DND-41 (cell line): ENCODE measurements at regions not wholly inside any gene's neighbourhood (a gene's known extent, or its start where the extent isn't known, plus 50 kb on each side); places are given as distances from the start of the nearest gene placed in this dataset.

Experiments used
- ATAC-seq: fragments of 200-7000 bp; cut with Tn5 transposase; 3 replicates; pipeline ENCODE4 v1.9.1; 2021; ENCODE audit warnings: low read depth; ENCODE audit not compliant: insufficient read depth
- DNase-seq: peaks from one replicate; pipeline ENCODE4 v3.0.0-alpha.2; 2020
- H2AFZ ChIP-seq: 2 replicates; pipeline ENCODE4 v1.6.0; 2012; ENCODE audit warnings: low read depth, low read length
- H3K27ac ChIP-seq: 2 replicates; pipeline ENCODE4 v1.5.1; 2012; ENCODE audit warnings: low read length, inconsistent platforms
- H3K27me3 ChIP-seq: fragments of 200-600 bp; sonication (generic); 2 replicates; pipeline ENCODE4 v1.6.0; 2012; ENCODE audit warnings: low read length, mild to moderate bottlenecking, inconsistent platforms; ENCODE audit not compliant: insufficient read depth, poor library complexity
- H3K36me3 ChIP-seq: 2 replicates; pipeline ENCODE4 v1.5.1; 2012; ENCODE audit warnings: low read length, inconsistent platforms; ENCODE audit not compliant: insufficient read depth
- H3K4me1 ChIP-seq: 2 replicates; pipeline ENCODE4 v1.5.1; 2012; ENCODE audit warnings: mild to moderate bottlenecking, low read length; ENCODE audit not compliant: insufficient read depth
- H3K4me2 ChIP-seq: 2 replicates; pipeline ENCODE4 v1.6.0; 2012; ENCODE audit warnings: mild to moderate bottlenecking, moderate library complexity, low read length, inconsistent platforms; ENCODE audit not compliant: insufficient read depth
- H3K4me3 ChIP-seq, 2 experiments: fragments of 200-600 bp in 1 of 2; shearing (Covaris generic) in 1 of 2; 2 replicates each; pipeline ENCODE4 v1.5.1; 2012 to 2016; ENCODE audit warnings: inconsistent platforms in 2 of 2, low read length in 2 of 2, mild to moderate bottlenecking in 2 of 2, low read depth in 1 of 2, moderate library complexity in 1 of 2
- H3K79me2 ChIP-seq: 2 replicates; pipeline ENCODE4 v1.6.0; 2012; ENCODE audit warnings: low read length, inconsistent platforms; ENCODE audit not compliant: insufficient read depth
- H3K9ac ChIP-seq: 2 replicates; pipeline ENCODE4 v1.6.0; 2012; ENCODE audit warnings: low read depth, mild to moderate bottlenecking, inconsistent platforms, low read length, moderate library complexity
- H3K9me3 ChIP-seq: 2 replicates; pipeline ENCODE4 v1.5.1; 2012; ENCODE audit warnings: low read length, moderate library complexity, mild to moderate bottlenecking, inconsistent platforms; ENCODE audit not compliant: insufficient read depth, severe bottlenecking
- H4K20me1 ChIP-seq: 2 replicates; pipeline ENCODE4 v1.6.0; 2012; ENCODE audit warnings: low read length; ENCODE audit not compliant: insufficient read depth
- EZH2 ChIP-seq: IDR thresholded peaks from 3 replicates; pipeline ENCODE4 v1.6.1; 2012; ENCODE audit warnings: borderline replicate concordance, low read depth, mild to moderate bottlenecking, moderate library complexity, low read length, inconsistent platforms; ENCODE audit not compliant: severe bottlenecking
- TF ChIP-seq, protein P1 (sequence below): IDR thresholded peaks from 2 replicates; pipeline ENCODE4 v1.5.1; 2012; ENCODE audit warnings: borderline replicate concordance, low read length, moderate library complexity, mild to moderate bottlenecking; ENCODE audit not compliant: poor library complexity, severe bottlenecking; ENCODE audit errors: extremely low read depth

GRCh38 chr4:188717661-188718060 lies 578.4 kb downstream of the TRIML1 start:
- Histone ChIP-seq H3K27ac (no peak overlapping the region), H4K20me1 (no peaks in the 10 kb centered on the region), H3K9me3 (peaks cover 3% of the 10 kb centered on the region), H2AFZ (no peak overlapping the region), H3K4me2 (no peak overlapping the region), H3K9ac (no peak overlapping the region), H3K27me3 (no peaks in the 10 kb centered on the region), H3K4me3 (no peak overlapping the region), H3K4me1 (no peaks in the 10 kb centered on the region), H3K36me3 (no peaks in the 10 kb centered on the region), H3K79me2 (no peaks in the 10 kb centered on the region)
- DNase-seq = no peak
- TF ChIP-seq EZH2 = no peak
- TF ChIP-seq, protein P1, sequence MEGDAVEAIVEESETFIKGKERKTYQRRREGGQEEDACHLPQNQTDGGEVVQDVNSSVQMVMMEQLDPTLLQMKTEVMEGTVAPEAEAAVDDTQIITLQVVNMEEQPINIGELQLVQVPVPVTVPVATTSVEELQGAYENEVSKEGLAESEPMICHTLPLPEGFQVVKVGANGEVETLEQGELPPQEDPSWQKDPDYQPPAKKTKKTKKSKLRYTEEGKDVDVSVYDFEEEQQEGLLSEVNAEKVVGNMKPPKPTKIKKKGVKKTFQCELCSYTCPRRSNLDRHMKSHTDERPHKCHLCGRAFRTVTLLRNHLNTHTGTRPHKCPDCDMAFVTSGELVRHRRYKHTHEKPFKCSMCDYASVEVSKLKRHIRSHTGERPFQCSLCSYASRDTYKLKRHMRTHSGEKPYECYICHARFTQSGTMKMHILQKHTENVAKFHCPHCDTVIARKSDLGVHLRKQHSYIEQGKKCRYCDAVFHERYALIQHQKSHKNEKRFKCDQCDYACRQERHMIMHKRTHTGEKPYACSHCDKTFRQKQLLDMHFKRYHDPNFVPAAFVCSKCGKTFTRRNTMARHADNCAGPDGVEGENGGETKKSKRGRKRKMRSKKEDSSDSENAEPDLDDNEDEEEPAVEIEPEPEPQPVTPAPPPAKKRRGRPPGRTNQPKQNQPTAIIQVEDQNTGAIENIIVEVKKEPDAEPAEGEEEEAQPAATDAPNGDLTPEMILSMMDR = no peak
- no peak for ATAC-seq

DNA sequence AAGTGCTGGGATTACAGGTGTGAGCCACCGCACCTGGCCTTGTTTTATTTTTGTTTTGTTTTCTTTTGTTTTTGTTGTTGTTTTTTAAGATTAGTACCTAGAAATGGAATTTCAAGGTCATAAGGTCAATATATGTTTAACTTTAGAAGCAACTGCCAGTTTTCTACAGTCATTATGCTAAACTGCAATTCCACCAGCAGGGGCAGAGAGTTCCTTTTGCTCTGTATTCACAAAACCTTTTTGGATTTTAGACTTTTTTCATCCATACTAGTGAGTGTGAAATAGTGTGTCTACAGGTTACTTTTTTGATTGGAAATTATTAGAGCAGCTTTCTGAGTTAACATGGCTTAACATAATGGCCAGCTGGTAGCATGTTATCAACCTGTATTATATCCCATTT lies 580.6 kb downstream of the TRIML1 start:
- Histone ChIP-seq H3K9me3 (peaks cover 3% of the 10 kb centered on the region), H3K79me2 (no peaks in the 10 kb centered on the region), H3K9ac (no peak overlapping the region), H2AFZ (no peak overlapping the region), H3K4me1 (no peaks in the 10 kb centered on the region), H3K27ac (no peak overlapping the region), H4K20me1 (no peaks in the 10 kb centered on the region), H3K27me3 (no peaks in the 10 kb centered on the region), H3K36me3 (no peaks in the 10 kb centered on the region), H3K4me3 (no peak overlapping the region), H3K4me2 (no peak overlapping the region)
- no peak for TF ChIP-seq EZH2
- TF ChIP-seq, protein P1 = no peak
- ATAC-seq (no peak), DNase-seq (no peak)

GRCh38 chr4:188722911-188723310 lies 583.7 kb downstream of the TRIML1 start:
- ATAC-seq = no peak
- H3K27ac ChIP-seq = no peak overlapping the region
- peaks cover 3% of the 10 kb centered on the region for H3K9me3 ChIP-seq
- no peaks in the 10 kb centered on the region for H3K36me3 ChIP-seq
- H3K4me3 ChIP-seq = no peak overlapping the region
- TF ChIP-seq EZH2 = no peak
- TF ChIP-seq, protein P1 = no peak
- no peak overlapping the region for H3K9ac ChIP-seq
- H3K79me2 ChIP-seq = no peaks in the 10 kb centered on the region
- H3K27me3 ChIP-seq = no peaks in the 10 kb centered on the region
- no peaks in the 10 kb centered on the region for H4K20me1 ChIP-seq
- H3K4me1 ChIP-seq = no peaks in the 10 kb centered on the region
- no peak overlapping the region for H2AFZ ChIP-seq
- no peak overlapping the region for H3K4me2 ChIP-seq
- DNase-seq = no peak

GRCh38 chr4:188727746-188728145 lies 588.5 kb downstream of the TRIML1 start:
- no peaks in the 10 kb centered on the region for H4K20me1 ChIP-seq
- no peak for DNase-seq
- H3K79me2 ChIP-seq = no peaks in the 10 kb centered on the region
- no peak for ATAC-seq
- no peak overlapping the region for H3K27ac ChIP-seq
- no peak overlapping the region for H2AFZ ChIP-seq
- no peaks in the 10 kb centered on the region for H3K4me1 ChIP-seq
- H3K27me3 ChIP-seq = no peaks in the 10 kb centered on the region
- H3K4me2 ChIP-seq = no peak overlapping the region
- no peaks in the 10 kb centered on the region for H3K9me3 ChIP-seq
- H3K9ac ChIP-seq = no peak overlapping the region
- H3K36me3 ChIP-seq = no peaks in the 10 kb centered on the region
- no peak for TF ChIP-seq EZH2
- TF ChIP-seq, protein P1 = no peak
- no peak overlapping the region for H3K4me3 ChIP-seq
